Spleen (tissue), 7 donors: ENCODE measurements at regions not wholly inside any gene's neighbourhood (a gene's known extent, or its start where the extent isn't known, plus 50 kb on each side); places are given as distances from the start of the nearest gene placed in this dataset.

Source experiments
- CTCF ChIP-seq, 11 experiments: fragments of 200-600 bp in 7 of 11; fragments of 450-650 bp in 4 of 11; sonication (generic) in 4 of 11; IDR thresholded peaks in 8 of 11; conservative IDR thresholded peaks in 3 of 11; 1 replicate in 7 of 11; 2 replicates in 4 of 11; pipeline versions ENCODE4 v1.4.0 to v1.8.0; 2016 to 2021; ENCODE audit warnings: antibody characterized with exemption in 11 of 11, inconsistent platforms in 4 of 11, mild to moderate bottlenecking in 1 of 11
- POLR2AphosphoS5 ChIP-seq, 3 donors: sonication (generic); formaldehyde crosslinking; IDR thresholded peaks; one replicate each; pipeline ENCODE4 v1.5.1; 2017; ENCODE audit warnings: antibody characterized with exemption in 3 of 3
- donor health status: DM: no; HTN: no; CAD: no; lungs with moderate emphysema.
- donor health status: DM: no; HTN: no; CAD: no.
- donor health status: DM: no; HTN: no; CAD: no.

DNA sequence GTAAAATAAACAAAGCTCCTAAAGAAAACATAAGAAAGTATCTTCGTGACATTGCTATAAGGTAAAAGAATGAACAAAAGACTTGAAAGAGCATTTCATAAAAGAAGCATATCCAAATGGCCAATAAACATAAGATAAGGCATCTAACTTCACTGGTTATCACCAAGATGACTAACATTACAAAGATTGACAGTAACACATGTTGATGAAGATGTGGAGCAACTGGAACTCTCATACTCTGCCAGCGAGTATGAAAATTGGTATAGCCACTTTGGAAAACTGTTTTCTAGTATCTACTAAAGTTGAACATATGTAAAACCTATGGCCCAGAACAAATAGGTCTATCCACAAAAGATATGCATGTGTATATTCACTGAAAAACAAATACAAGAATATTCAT lies 150.5 kb downstream of the SNX18 start:
- TF ChIP-seq CTCF (IDR thresholded peaks at IDR 0.05 in 8 of 11, conservative IDR thresholded peaks at IDR 0.05 in 3 of 11) (no peak), POLR2AphosphoS5 (IDR thresholded peaks at IDR 0.05) (no peak)
